HuH-7.5 (cell line): ENCODE measurements at regions not wholly inside any gene's neighbourhood (a gene's known extent, or its start where the extent isn't known, plus 50 kb on each side); places are given as distances from the start of the nearest gene placed in this dataset.

ENCODE experiments used
- DNase-seq: peaks from one replicate; pipeline ENCODE4 v3.0.0; 2011; ENCODE audit warnings: low spot score

DNA sequence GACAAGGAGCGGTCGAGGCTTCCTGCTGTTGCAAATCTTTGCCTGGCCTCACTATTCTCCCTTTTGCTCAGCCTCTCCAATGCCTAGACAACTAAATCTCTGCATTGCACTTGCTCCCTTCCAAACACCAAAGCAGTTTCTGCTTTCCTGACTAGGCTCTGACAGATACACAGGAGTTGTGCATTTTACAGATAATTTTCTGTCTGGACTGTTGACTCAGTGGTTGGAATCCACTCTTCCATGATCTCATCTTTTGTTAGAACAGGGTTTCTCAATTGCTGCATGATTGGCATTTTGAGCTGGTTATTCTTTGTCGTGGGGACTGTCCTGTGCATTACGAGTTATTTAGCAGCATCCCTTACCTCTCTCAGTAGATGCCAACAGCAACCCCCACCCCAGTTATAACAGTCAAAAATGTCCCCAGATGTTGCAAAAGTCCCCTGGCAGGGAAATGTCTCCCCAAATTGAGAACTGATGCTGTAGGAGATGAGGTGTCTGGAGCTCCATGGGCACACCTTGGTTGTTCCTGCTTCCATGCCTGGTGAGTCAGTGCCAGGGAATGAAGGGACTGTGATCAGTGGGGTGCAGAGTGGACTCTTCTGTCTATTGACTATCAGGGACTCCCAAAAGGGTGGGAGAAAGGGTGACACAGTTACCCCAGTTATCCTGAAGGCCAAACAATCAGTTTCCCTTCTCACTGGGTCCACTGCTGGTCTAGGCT, 557.4 kb upstream of the PSMD7 start:
- no peak for DNase-seq

DNA sequence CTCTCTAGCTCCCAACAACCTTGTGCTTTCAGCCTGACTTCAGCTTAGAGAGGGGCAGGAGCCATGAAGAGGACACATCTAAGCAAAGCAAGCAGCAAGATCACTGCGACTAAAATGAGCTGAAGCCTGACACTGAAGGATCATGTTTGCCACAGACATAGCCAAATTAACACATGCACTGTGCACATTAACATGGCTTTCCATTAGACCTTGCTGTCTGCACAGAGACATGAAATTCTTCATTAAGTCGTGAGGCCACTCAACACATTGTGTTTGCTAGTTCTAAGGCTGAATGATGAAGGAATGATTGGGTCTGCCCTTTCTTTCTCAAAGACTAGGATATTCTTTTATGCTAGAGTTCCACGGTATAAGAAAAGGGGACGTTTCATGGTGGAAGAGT, 558.3 kb upstream of the PSMD7 start:
- no peak for DNase-seq

DNA sequence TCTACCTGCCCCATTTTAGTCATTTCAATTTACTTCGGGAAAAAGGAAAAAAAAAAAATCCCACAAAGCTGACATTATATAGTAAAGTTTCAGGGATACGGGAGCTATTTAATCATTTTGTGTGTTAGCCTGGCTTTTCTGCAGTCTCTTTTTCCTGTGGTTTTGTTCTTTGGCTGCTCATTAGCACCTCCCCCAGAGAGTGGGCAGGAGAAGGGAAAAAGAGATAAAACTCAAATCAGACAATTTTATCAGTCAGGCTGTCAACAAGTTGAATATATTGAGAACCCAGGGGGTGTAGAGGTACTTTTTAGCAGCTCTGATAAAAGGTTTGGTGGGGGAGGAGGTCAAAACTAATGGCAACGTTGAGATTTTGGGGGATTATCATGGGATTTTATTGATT, 559.0 kb upstream of the PSMD7 start:
- no peak for DNase-seq

DNA sequence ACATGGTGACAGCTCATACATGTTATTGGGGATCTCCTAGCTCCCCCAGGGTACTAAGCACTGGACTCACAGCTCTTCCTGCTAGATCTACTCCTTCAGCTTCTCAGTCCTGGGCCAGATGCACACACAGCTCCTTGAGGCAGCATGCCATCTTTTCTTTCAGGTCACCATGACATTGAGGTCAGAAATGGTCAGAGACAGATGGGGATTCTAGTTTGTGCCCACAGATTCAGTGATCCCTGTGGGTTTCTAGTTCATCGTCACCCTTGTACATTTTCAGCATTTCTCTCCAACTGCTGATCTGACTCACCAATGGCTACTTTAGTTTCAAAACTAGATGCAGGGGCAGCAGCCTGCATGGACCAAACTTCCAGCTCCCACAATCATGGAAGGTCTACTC, 560.7 kb upstream of the PSMD7 start:
- DNase-seq, result no peak

DNA sequence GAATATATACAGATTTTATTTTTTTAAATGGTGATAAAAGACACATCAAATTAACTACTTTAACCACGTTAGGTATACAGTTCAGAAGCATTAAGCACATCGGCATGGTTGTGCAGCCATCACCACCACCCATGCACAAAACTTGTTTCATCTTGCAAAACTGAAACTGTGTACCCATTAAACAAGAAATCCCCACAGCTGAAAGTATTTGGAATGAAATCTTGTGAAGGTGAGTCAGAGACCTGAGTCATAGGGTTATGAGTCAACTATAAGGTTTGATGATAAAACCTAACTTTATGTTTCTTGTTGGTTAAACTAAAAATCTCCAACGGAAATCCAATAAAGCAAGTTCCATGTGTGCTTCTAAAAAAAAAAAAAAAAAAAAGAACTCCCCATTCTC, 561.6 kb upstream of the PSMD7 start:
- DNase-seq, result no peak

DNA sequence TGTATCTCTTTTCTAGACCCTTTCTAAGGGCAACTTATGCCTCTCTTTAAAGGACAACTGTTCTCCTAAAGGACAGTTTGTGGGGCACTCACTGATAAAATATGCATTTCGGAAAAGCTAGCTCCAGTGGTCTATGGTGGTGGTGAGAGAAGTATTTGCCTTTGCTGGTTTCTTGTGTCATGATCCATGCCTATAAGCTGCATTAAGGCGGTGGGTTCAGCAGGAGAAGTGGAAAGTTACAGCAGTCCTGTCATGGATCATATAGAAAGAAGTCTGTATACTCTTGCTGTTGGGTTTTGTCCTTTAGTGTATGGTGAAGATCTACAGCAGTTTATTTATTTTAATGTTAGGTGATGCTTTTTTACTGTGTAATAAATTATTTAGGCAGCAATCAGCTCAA, 563.9 kb upstream of the PSMD7 start:
- DNase-seq, result no peak

GRCh38 chr16:73732143-73732542, 564.5 kb upstream of the PSMD7 start:
- no peak for DNase-seq

DNA sequence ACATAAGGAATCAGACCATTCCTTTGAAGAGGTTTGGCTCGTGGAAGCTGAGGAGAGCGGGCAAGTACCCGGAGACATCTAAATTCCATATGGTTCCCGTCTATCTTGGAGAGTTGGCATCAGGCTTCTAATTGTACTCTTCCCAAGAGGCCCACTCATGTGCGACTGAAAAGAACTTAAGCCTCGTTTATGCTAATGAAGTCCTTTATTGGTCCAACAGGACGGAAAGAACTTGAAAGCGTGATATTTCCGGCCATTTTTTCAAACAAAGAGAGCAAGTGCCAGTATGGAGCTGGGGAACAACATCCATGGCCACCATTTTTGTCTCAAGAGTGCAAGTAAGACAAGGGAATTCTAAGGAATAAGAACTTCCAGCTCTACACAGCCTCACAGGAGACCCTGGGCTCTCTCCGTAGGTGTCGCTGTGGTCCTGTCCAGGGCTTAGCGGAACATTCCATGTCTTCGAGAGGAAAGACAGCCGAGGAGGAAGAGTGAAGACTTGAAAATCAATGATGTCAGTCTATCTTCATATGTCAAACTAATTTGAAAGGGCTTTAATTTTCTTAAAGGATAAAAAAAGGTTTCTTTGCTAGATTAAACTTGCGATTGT, 566.0 kb upstream of the PSMD7 start:
- DNase-seq, result no peak

DNA sequence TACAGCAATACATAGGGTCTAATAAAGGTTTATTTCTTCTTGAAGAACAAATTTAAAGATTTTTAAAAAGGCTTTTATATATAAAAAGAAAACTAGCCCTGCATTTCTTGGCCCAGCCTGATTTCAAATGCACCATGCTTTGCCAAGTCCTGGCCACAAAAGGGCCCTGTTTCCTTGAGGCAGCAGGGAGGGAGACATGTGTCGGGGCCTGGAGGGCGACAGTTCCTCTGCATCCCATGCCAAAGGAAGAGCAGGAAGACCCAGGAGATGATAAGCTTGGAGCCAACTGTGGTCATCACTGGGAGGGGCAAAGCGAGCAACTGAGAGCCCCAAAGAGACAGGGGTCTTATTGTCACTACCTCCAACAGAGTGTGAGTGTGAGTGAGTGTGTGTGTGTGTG, 571.5 kb upstream of the PSMD7 start:
- DNase-seq, result no peak

GRCh38 chr16:73724503-73724902, 572.1 kb upstream of the PSMD7 start:
- DNase-seq, result no peak

GRCh38 chr16:73717266-73717974, 579.2 kb upstream of the PSMD7 start:
- DNase-seq, result no peak

GRCh38 chr16:73714976-73715375, 581.6 kb upstream of the PSMD7 start:
- no peak for DNase-seq

DNA sequence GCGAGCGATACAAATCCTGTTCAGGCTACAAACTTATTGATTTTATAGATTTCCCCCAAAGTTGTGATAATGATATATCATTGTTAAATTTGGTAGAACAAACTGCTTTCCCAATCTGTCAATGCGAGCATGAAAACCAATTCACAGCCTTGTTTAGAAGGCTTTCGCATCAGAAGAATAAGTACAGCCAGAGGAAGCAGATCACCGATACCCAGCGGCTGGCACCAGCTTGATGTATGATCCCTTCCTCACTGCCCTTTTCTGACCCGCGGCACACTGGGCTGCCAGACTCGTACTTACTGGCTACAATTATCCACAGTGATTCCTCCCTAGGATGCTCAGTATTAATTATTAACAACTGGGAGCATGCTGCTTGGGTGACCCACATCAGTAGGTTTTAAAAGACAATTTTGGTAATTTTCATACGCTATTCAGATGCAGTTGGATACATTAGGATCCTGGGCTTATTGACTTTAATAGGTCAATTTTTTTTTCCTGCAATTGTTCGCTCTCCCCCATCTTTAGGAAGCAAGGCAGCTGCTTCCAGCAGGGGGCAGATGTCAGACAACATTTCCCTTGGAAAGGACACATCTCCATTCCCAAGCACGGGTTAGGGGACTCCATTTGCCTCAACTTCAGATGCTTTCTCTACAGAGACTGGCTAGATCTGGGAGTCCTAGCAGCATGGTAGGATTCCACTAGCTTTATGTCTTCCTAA, 582.7 kb upstream of the PSMD7 start:
- DNase-seq, result no peak

DNA sequence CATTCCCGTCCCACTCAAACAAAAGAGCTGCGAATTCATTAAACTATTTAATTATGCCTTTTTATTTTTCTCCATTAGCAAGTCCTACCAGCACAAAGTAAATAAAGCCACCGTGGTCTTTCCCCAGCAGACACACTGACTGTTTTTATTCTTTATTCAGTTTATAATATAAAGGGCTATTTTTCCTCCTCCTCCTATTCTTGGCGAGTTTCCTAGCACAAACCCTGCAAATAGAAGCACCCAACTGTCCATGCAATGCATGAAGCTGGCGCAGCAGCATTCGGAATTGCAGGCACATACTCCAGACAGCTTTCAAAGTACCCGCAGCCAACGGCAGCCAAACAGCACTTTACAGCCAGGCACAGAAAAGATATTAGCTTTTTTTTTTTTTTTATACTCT, 583.4 kb upstream of the PSMD7 start:
- DNase-seq, result no peak

DNA sequence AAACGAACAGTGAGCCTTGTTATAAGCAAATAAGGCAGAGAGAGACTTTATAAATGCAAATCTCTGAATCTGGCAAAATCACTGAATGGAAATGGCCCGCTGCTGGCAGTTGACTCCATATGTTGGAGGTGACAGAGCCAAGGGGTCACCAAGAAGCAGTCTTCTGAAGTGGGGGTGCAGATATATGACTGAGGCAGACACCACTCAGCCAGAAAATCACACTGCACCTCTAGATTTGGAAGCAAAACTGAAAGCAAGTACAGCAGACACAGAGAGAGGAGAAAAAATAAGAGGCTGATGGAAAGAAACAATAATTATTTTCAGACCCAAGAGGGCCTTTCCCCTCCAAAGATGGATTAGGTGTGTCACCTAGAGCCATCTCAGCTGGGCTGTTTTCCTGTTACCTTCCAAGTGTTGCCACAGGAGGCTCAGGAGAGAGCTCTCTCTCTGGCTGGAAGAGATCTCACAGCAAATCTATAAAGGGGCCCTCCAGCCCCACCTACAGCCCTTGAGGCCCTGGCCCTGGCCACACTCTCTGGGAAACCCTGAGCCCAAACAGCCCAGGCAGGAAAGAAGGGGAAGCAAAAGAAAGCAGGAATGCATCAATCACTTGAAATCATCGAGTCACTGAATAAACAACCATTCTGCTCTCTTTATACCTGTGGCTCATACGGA, 585.1 kb upstream of the PSMD7 start:
- no peak for DNase-seq

GRCh38 chr16:73710526-73710925, 586.1 kb upstream of the PSMD7 start:
- no peak for DNase-seq

DNA sequence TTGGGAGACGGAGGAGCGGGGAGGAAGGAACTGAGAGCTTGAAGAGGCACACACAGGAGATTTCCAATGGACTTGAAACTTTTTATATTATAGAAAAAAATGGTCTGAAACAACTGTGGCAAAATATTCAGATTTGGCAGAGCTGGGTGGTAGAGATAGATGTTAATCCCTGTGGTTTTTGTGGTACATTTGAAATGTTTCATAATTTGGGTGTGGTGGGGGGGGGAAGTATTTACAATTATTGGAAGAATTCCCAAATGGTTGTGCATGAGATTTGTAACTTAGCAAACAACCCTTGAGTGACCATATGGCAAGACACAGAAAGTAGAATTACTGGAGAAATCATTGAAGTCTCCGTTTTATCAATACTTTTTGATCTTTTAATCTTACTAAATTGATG, 588.8 kb upstream of the PSMD7 start:
- DNase-seq, result no peak

- no peak for DNase-seq
These were observed 592.7 kb upstream of the PSMD7 start for GRCh38 chr16:73703891-73704290.

- DNase-seq, result no peak
These were observed 599.3 kb upstream of the PSMD7 start for GRCh38 chr16:73697336-73697735.

- DNase-seq, result no peak
These were observed 603.8 kb upstream of the PSMD7 start for GRCh38 chr16:73692861-73693260.

DNA sequence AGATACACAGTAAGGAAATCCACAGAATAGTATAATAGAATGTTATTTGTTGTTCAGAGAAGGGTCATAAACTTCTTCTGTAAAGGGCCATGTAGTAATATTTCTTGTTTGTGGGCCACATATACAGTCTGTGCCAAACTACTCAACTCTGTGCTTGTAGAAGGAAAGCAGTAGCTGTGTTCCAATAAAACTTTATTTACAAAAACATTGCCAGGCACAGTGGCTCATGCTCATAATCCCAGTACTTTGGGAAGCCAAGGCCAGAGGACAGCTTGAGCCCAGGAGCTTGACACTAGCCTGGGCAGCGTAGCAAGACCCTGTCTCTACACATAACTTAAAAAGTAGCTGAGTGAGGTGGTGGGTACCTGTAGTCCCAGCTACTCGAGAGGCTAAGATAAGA, 612.8 kb upstream of the PSMD7 start:
- DNase-seq, result no peak

- no peak for DNase-seq
These were observed 624.2 kb upstream of the ZFHX3 start for GRCh38 chr16:73672135-73672534.
